ENCODE measurements at regions not wholly inside any gene's neighbourhood (a gene's known extent, or its start where the extent isn't known, plus 50 kb on each side); places are given as distances from the start of the nearest gene placed in this dataset.

GRCh38 chr2:78263571-78263970 lies 741.4 kb upstream of the LRRTM4 start (continued):
- TF ChIP-seq ZBTB10 (tag by site-specific recombination; IDR thresholded peaks at IDR 0.05) (no peak), ZNF184 (tag by site-specific recombination; IDR thresholded peaks at IDR 0.05) (no peak), ZNF280D (tag by site-specific recombination; IDR thresholded peaks at IDR 0.05) (no peak), ZSCAN5A (tag by site-specific recombination; IDR thresholded peaks at IDR 0.05) (no peak), ZNF510 (tag by site-specific recombination; IDR thresholded peaks at IDR 0.05; ENCODE audit: insufficient replicate concordance) (no peak), ZFP3 (tag by site-specific recombination; IDR thresholded peaks at IDR 0.05; ENCODE audit: low read depth) (no peak)

- Histone ChIP-seq H3K27ac (ENCODE audit: extremely low read depth, low read depth, low read length) (no peak overlapping the region), H3K36me3 (ENCODE audit: control insufficient read depth in 2 of 2, insufficient read depth in 1 of 2, low read length in 2 of 2) (no peaks in the 10 kb centered on the region), H3K4me1 (ENCODE audit: control insufficient read depth, insufficient read depth, low read length) (no peaks in the 10 kb centered on the region), H3K9me3 (ENCODE audit: control insufficient read depth, insufficient read depth, low read depth, low read length) (no peaks in the 10 kb centered on the region), H3K4me3 (ENCODE audit: low read depth, low read length) (no peak overlapping the region)
- ChIA-PET POLR2A (no interaction called here), CTCF (no interaction called here)
- no peak for TF ChIP-seq ZFP37 (tag by site-specific recombination; IDR thresholded peaks at IDR 0.05)
- TF ChIP-seq ZNF768 (tag by site-specific recombination; IDR thresholded peaks at IDR 0.05) = no peak
- TF ChIP-seq, protein P1, sequence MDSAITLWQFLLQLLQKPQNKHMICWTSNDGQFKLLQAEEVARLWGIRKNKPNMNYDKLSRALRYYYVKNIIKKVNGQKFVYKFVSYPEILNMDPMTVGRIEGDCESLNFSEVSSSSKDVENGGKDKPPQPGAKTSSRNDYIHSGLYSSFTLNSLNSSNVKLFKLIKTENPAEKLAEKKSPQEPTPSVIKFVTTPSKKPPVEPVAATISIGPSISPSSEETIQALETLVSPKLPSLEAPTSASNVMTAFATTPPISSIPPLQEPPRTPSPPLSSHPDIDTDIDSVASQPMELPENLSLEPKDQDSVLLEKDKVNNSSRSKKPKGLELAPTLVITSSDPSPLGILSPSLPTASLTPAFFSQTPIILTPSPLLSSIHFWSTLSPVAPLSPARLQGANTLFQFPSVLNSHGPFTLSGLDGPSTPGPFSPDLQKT (IDR thresholded peaks at IDR 0.05; ENCODE audit: borderline replicate concordance, low read depth, low read length) = no peak
- no peak for TF ChIP-seq ZNF426 (tag by site-specific recombination; IDR thresholded peaks at IDR 0.05)
These were observed 742.0 kb upstream of the LRRTM4 start for GRCh38 chr2:78264130-78264529.

GRCh38 chr2:78281164-78281563 lies 744.3 kb upstream of the REG3G start:
- Histone ChIP-seq H3K9me3 (ENCODE audit: control insufficient read depth, insufficient read depth, low read depth, low read length) (no peaks in the 10 kb centered on the region), H3K4me3 (ENCODE audit: low read depth, low read length) (no peak overlapping the region), H3K4me1 (ENCODE audit: control insufficient read depth, insufficient read depth, low read length) (no peaks in the 10 kb centered on the region), H3K36me3 (ENCODE audit: control insufficient read depth in 2 of 2, insufficient read depth in 1 of 2, low read length in 2 of 2) (no peaks in the 10 kb centered on the region), H3K27ac (ENCODE audit: extremely low read depth, low read depth, low read length) (no peak overlapping the region)
- ChIA-PET CTCF (no interaction called here), POLR2A (no interaction called here)
- TF ChIP-seq ZNF549 (tag by site-specific recombination; IDR thresholded peaks at IDR 0.05) = no peak
- no peak for TF ChIP-seq ZNF785 (tag by site-specific recombination; IDR thresholded peaks at IDR 0.05)
- TF ChIP-seq ZNF610 (tag by site-specific recombination; IDR thresholded peaks at IDR 0.05; ENCODE audit: borderline replicate concordance) = no peak
- no peak for TF ChIP-seq ZNF555 (tag by site-specific recombination; conservative IDR thresholded peaks at IDR 0.05)
- TF ChIP-seq KLF1 (tag by site-specific recombination; IDR thresholded peaks at IDR 0.05) = no peak
- no peak for TF ChIP-seq SCRT2 (tag by site-specific recombination; IDR thresholded peaks at IDR 0.05)
- TF ChIP-seq ZNF155 (tag by site-specific recombination; IDR thresholded peaks at IDR 0.05) = no peak
- no peak for TF ChIP-seq BCL6B (tag by site-specific recombination; IDR thresholded peaks at IDR 0.05)
- no peak for TF ChIP-seq ZNF777 (tag by site-specific recombination; IDR thresholded peaks at IDR 0.05; ENCODE audit: borderline replicate concordance)
- no peak for TF ChIP-seq IKZF3 (tag by site-specific recombination; IDR thresholded peaks at IDR 0.05)
- TF ChIP-seq ZNF791 (tag by site-specific recombination; IDR thresholded peaks at IDR 0.05) = no peak
- no peak for TF ChIP-seq ZFP37 (tag by site-specific recombination; IDR thresholded peaks at IDR 0.05)
- TF ChIP-seq ZNF112 (tag by site-specific recombination; IDR thresholded peaks at IDR 0.05) = no peak
- TF ChIP-seq ZNF560 (tag by site-specific recombination; IDR thresholded peaks at IDR 0.05; ENCODE audit: borderline replicate concordance) = no peak
- TF ChIP-seq ZIC2 (tag by site-specific recombination; IDR thresholded peaks at IDR 0.05) = no peak
- no peak for TF ChIP-seq ZBTB7A (tag by site-specific recombination; IDR thresholded peaks at IDR 0.05; ENCODE audit: low read depth)

Data from HEK293 (cell line).